ENCODE measurements at regions not wholly inside any gene's neighbourhood (a gene's known extent, or its start where the extent isn't known, plus 50 kb on each side); places are given as distances from the start of the nearest gene placed in this dataset.
"Not testable (repeated sequence)": the region's sequence is repeated elsewhere in the genome, so short reads cannot be mapped to it uniquely, and the experiment has no call there.

DNA sequence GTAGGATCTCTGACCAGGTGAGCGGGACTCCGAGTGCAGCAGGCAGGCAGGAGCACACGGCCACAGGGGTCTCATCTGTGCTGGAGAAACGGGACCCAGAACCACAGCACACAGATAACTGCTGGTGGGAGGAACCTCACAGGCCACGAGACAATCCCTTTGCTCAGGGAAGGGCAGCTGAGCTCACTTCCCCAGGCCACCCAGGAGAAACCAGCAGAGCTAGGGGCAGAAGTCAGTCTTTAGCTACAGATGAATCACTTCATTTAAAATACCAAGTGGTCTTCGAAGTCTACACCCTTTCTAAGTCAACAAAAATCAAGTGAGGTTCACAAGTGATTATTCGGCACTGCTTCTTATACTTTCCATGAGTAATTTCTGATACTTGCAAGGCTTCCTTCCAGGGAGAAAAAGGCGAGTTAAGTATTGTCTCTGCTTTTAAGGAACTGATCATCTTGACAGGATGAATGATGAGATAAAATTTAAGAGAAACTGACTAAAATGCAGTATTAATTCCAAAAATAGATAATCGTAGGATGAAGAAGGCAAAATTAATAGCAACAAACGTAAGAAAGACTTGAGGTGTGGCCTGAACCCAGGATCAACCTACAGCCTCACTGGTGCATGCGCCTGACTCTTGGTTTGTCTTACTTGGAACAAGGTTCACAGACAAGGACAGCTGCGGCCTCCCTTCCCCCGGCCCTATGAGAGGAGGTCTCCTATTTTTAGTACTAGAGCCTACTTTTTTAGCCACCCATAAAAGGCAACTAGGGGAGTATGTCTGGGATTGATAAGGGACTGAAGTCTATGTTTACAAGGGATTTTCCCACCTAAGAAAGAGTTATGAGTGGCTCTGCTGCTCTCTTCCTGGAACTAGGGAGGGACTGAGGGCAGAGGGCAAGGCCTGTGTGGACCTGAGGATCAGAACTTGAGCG lies 233.6 kb downstream of the TTLL2 start:
- H3K4me1 Mint-ChIP-seq, result peaks cover 26% of the 10 kb centered on the region
- H3K36me3 Mint-ChIP-seq (ENCODE audit: low read depth), result no peaks in the 10 kb centered on the region
- no peaks in the 10 kb centered on the region for H3K9me3 Mint-ChIP-seq
- TF ChIP-seq, protein P1, sequence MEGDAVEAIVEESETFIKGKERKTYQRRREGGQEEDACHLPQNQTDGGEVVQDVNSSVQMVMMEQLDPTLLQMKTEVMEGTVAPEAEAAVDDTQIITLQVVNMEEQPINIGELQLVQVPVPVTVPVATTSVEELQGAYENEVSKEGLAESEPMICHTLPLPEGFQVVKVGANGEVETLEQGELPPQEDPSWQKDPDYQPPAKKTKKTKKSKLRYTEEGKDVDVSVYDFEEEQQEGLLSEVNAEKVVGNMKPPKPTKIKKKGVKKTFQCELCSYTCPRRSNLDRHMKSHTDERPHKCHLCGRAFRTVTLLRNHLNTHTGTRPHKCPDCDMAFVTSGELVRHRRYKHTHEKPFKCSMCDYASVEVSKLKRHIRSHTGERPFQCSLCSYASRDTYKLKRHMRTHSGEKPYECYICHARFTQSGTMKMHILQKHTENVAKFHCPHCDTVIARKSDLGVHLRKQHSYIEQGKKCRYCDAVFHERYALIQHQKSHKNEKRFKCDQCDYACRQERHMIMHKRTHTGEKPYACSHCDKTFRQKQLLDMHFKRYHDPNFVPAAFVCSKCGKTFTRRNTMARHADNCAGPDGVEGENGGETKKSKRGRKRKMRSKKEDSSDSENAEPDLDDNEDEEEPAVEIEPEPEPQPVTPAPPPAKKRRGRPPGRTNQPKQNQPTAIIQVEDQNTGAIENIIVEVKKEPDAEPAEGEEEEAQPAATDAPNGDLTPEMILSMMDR (conservative IDR thresholded peaks at IDR 0.05), result no peak
- H3K4me3 Mint-ChIP-seq, result no peak overlapping the region
- no peaks in the 10 kb centered on the region for H3K27me3 Mint-ChIP-seq (ENCODE audit: low read depth)
- no peak overlapping the region for H3K27ac Mint-ChIP-seq (ENCODE audit: unreplicated experiment)
- no peak for DNase-seq (ENCODE audit: low read depth, low spot score)

- DNase-seq (ENCODE audit: low read depth, low spot score), result no peak
- H3K9me3 Mint-ChIP-seq, result no peaks in the 10 kb centered on the region
- no peaks in the 10 kb centered on the region for H3K36me3 Mint-ChIP-seq (ENCODE audit: low read depth)
- H3K27ac Mint-ChIP-seq (ENCODE audit: unreplicated experiment), result peak overlapping the region; percentile 67
- peaks cover 3% of the 10 kb centered on the region for H3K27me3 Mint-ChIP-seq (ENCODE audit: low read depth)
- TF ChIP-seq, protein P1 (conservative IDR thresholded peaks at IDR 0.05), result no peak
- no peak overlapping the region for H3K4me3 Mint-ChIP-seq
- peaks cover 27% of the 10 kb centered on the region for H3K4me1 Mint-ChIP-seq
These were observed 235.0 kb downstream of the TTLL2 start for GRCh38 chr6:167559675-167560479.

DNA sequence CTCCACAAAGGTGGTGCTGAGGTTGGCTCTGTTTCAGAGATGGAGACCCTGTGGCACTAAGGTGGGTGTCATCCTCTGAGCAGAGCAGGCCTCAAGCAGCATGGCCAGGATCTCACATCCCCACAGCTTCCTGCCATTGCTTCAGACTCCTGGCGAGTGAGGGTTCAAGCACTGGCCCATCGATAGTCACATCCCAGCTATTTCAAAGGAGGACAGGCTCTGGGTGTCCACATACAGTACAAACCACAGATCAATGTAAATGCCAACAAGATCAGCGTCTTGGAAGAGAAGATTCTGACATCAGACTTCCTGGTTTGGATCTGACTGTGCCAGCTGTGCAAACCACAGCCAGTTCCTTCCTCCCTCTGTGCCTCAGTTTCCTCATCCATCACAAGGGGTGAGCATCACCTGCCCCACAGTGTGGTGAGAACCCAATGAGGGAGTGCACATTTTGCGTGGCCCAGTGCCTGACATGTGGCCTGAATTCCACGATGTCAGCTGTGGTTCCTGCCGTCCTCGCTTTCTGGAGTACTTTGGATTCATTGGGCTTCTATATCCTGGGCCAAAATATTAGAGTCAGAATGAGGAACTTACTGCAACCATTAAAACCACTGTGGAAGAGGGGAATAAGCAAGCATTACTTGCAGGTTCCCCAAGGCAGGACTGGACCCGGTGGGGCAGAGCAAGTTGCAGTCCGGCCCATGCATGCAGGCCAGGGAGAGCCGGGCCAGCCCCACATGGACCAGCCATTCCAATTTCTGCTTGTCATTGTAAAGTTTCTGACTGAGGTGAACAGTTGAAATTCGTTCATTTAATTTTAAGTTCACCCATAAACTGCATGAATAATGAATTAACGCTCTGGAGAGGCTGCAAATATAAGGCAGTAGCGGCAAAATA lies 236.0 kb downstream of the TTLL2 start:
- H3K4me3 Mint-ChIP-seq, result no peak overlapping the region
- peak overlapping the region; percentile 22 for H3K27ac Mint-ChIP-seq (ENCODE audit: unreplicated experiment)
- no peak for DNase-seq (ENCODE audit: low read depth, low spot score)
- H3K27me3 Mint-ChIP-seq (ENCODE audit: low read depth), result peaks cover 3% of the 10 kb centered on the region
- TF ChIP-seq, protein P1 (conservative IDR thresholded peaks at IDR 0.05), result no peak
- H3K4me1 Mint-ChIP-seq, result peaks cover 36% of the 10 kb centered on the region
- H3K9me3 Mint-ChIP-seq, result no peaks in the 10 kb centered on the region
- H3K36me3 Mint-ChIP-seq (ENCODE audit: low read depth), result no peaks in the 10 kb centered on the region

DNA sequence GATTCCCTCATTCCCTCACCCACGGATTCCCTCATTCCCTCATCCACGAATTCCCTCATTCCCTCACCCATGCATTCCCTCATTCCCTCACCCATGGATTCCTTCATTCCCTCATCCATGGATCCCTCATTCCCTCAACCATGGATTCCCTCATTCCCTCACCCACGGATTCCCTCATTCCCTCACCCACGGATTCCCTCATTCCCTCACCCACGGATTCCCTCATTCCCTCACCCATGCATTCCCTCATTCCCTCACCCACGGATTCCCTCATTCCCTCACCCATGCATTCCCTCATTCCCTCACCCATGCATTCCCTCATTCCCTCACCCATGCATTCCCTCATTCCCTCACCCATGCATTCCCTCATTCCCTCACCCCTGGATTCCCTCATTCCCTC lies 238.0 kb downstream of the TTLL2 start:
- not testable (repeated sequence) for H3K27ac Mint-ChIP-seq (ENCODE audit: unreplicated experiment); H3K4me3 Mint-ChIP-seq; DNase-seq (ENCODE audit: low read depth, low spot score); H3K36me3 Mint-ChIP-seq (ENCODE audit: low read depth); H3K27me3 Mint-ChIP-seq (ENCODE audit: low read depth); H3K9me3 Mint-ChIP-seq
- H3K4me1 Mint-ChIP-seq, result peaks cover 52% of the 10 kb centered on the region

GRCh38 chr6:167564416-167565250 lies 239.7 kb downstream of the TTLL2 start:
- H3K36me3 Mint-ChIP-seq (ENCODE audit: low read depth), result no peaks in the 10 kb centered on the region
- no peak for DNase-seq (ENCODE audit: low read depth, low spot score)
- no peak overlapping the region for H3K27ac Mint-ChIP-seq (ENCODE audit: unreplicated experiment)
- peaks cover 6% of the 10 kb centered on the region for H3K27me3 Mint-ChIP-seq (ENCODE audit: low read depth)
- TF ChIP-seq, protein P1 (conservative IDR thresholded peaks at IDR 0.05), result no peak
- peaks cover 39% of the 10 kb centered on the region for H3K4me1 Mint-ChIP-seq
- H3K9me3 Mint-ChIP-seq, result no peaks in the 10 kb centered on the region
- H3K4me3 Mint-ChIP-seq, result no peak overlapping the region

All from neural crest cell (in vitro differentiated cells).